Effector memory CD8-positive, alpha-beta T cell (primary cell): ENCODE measurements at regions not wholly inside any gene's neighbourhood (a gene's known extent, or its start where the extent isn't known, plus 50 kb on each side); places are given as distances from the start of the nearest gene placed in this dataset.

ENCODE experiments used
- ATAC-seq: fragments of 150-1000 bp; cut with Tn5 transposase; replicated peaks from 2 replicates; pipeline ENCODE4 v1.10.0; 2021; ENCODE audit warnings: mild to moderate bottlenecking, moderate library complexity
- DNase-seq, 3 experiments: peaks; one replicate each; pipeline ENCODE4 v3.0.0; 2021
- H3K27ac Mint-ChIP-seq, 2 donors: one replicate each; pipeline ENCODE4 v1.8.0; 2022; ENCODE audit warnings: mild to moderate bottlenecking in 2 of 2, mixed read lengths in 2 of 2, moderate library complexity in 2 of 2
- H3K27me3 Mint-ChIP-seq, 2 donors: one replicate each; pipeline ENCODE4 v1.8.0; 2022; ENCODE audit warnings: mixed read lengths in 2 of 2
- H3K36me3 Mint-ChIP-seq: one replicate; pipeline ENCODE4 v1.8.0; 2022; ENCODE audit warnings: mild to moderate bottlenecking, moderate library complexity, mixed read lengths; ENCODE audit not compliant: insufficient read depth
- H3K4me1 Mint-ChIP-seq, 2 donors: one replicate each; pipeline ENCODE4 v1.8.0; 2022; ENCODE audit warnings: low read depth in 2 of 2, mixed read lengths in 2 of 2
- H3K4me3 Mint-ChIP-seq, 2 donors: one replicate each; pipeline ENCODE4 v1.8.0; 2022; ENCODE audit warnings: mild to moderate bottlenecking in 2 of 2, mixed read lengths in 2 of 2, moderate library complexity in 2 of 2
- H3K9me3 Mint-ChIP-seq, 2 donors: one replicate each; pipeline ENCODE4 v1.8.0; 2022; ENCODE audit warnings: mixed read lengths in 2 of 2

DNA sequence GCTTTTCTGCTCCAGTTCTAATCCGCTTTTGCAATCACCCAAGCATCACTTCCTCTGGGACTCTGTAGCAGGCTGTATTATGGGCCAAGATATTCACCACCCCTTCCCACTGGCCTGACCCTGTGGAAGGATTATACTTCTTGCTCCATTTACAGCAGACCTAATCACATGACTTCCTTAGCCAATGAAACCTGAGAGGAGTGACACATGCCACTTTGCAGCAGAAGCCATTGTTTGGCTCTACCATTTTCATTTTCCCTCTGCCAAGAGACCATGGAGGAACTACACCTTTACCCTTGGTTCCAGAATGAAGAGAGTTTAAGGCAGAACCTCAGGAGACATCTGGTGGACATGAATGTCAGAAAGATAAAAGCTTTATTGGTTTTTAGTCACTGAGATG lies 134.9 kb upstream of the HSD17B12 start:
- H3K9me3 Mint-ChIP-seq: no peaks in the 10 kb centered on the region
- no peak for DNase-seq
- ATAC-seq: no peak
- H3K36me3 Mint-ChIP-seq: no peaks in the 10 kb centered on the region
- peaks cover 61 to 73% of the 10 kb centered on the region in 2 donors for H3K27me3 Mint-ChIP-seq
- no peak overlapping the region for H3K4me3 Mint-ChIP-seq
- no peak overlapping the region for H3K27ac Mint-ChIP-seq
- H3K4me1 Mint-ChIP-seq: no peaks in the 10 kb centered on the region

DNA sequence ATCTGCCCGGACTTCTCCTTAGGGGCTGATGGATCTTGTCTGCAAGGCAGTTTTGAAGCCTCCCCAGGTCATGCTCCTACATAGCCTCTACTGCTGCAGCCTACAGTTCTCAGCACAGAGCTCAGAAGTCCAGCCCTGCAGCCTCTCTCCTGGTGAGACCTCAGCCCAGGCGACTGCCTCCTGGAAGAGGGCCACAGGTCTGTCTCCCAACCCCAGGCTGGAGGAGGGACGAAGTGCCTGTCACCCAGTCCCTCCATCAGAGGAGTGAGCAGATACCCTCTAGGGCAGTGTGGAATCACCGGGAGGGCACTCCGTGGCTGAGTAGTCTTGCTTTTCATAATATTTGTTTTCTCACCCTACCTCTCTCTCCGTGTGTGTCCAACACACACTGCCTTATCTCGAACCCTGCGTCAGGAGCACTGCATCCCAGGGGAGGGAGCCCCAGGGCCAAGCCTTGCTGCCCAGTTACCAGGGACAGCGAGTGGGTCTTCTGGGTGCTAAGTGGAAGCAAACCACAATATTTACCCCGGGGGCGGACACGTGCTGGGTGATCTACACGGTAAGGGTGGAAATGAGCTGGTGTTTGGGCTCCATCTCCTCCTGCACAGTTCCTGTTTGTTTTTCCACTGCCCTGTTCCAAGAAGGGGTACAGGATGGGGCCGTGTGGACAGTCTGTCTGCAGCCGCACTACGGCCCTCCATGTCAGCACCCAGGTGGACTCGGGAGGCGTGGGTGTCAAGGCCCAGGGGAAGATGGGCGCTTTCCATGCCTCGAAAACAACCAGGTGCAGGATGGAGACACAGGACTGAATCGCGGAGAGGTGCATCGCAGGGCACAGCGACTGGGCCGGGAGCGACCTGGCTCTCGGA lies 133.7 kb upstream of the HSD17B12 start:
- no peak for ATAC-seq
- Mint-ChIP-seq H3K9me3 (no peaks in the 10 kb centered on the region), H3K36me3 (no peaks in the 10 kb centered on the region), H3K4me3 (peak overlapping the region in 1 of 2 donors; percentile 22), H3K27me3 (peaks cover 63 to 73% of the 10 kb centered on the region in 2 donors), H3K27ac (no peak overlapping the region), H3K4me1 (no peaks in the 10 kb centered on the region)
- DNase-seq: no peak

DNA sequence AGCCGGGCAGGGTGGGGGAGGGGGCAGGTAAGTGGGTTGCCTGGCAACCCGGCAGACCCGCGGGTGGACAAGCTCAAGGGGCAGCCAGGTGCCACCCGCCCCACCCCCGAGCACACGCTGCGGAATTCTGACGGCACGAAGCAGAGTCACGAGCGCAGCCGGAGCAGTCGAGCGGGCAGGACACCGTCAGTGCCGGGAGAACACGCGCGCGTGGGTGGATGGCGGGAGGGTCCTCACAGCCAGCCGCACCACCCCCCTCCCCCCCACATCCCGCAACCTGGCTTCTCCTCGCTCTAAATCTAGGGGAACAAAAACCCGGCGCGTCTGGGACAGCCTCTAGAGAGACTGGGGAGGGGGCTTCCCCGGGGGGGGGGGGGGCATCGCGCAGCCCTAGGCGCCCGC lies 133.1 kb upstream of the HSD17B12 start:
- H3K9me3 Mint-ChIP-seq: no peaks in the 10 kb centered on the region
- no peaks in the 10 kb centered on the region for H3K4me1 Mint-ChIP-seq
- no peaks in the 10 kb centered on the region for H3K36me3 Mint-ChIP-seq
- no peak for ATAC-seq
- H3K27ac Mint-ChIP-seq: no peak overlapping the region
- H3K27me3 Mint-ChIP-seq: peaks cover 57 to 67% of the 10 kb centered on the region in 2 donors
- H3K4me3 Mint-ChIP-seq: no peak overlapping the region
- DNase-seq: no peak

DNA sequence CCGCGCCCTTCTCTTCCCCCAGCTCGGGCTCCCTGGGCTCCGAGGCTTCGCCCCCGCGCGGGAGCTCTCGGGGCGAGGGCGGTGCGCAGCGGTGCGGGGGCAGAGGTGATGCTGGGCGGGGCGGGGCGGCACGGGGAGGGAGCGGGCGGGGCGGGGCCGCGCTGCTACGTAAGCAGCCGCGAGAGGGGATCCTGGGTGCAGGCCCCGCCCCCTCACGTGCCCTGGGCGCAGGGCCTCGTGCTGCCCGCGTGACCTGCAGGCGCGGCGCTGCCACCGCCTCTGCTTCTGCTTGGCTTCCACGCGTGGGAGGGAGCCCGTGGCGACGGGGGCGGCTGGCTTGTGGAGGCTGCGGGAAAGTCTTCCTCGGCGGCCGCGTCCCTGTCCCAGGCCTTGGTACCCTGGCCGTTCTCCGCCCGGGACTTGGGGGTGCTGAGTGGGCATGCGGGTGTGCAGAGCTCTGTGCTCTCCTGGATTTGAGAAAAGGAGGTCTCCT lies 132.6 kb upstream of the HSD17B12 start:
- Mint-ChIP-seq H3K9me3 (no peaks in the 10 kb centered on the region), H3K4me3 (peak overlapping the region in 1 of 2 donors; percentile 40), H3K36me3 (no peaks in the 10 kb centered on the region), H3K27me3 (peaks cover 55 to 65% of the 10 kb centered on the region in 2 donors), H3K4me1 (no peaks in the 10 kb centered on the region), H3K27ac (no peak overlapping the region)
- ATAC-seq: no peak
- DNase-seq: no peak

DNA sequence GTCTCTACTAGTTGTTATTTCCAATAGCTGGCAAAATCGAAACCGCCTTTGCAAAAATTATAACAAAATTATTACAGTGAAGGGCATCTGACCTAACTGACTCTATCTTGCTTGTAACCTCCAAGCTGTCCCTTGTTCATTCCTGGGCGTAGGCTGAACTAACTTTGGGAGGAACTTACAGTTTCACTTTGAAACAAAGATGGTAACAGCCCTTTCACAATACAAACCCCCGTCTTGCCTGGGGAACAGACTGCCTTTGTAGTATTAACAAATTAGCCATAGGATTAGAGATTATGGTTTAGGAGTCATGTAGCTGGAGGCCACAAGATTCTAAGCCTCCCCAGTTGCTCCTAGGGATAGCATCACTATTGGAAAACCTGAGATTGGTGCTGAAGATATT lies 131.6 kb upstream of the HSD17B12 start:
- H3K27me3 Mint-ChIP-seq: peaks cover 65% of the 10 kb centered on the region in 2 donors
- H3K4me1 Mint-ChIP-seq: no peaks in the 10 kb centered on the region
- no peak overlapping the region for H3K27ac Mint-ChIP-seq
- H3K9me3 Mint-ChIP-seq: no peaks in the 10 kb centered on the region
- ATAC-seq (no peak), DNase-seq (no peak)
- H3K36me3 Mint-ChIP-seq: no peaks in the 10 kb centered on the region
- H3K4me3 Mint-ChIP-seq: no peak overlapping the region

DNA sequence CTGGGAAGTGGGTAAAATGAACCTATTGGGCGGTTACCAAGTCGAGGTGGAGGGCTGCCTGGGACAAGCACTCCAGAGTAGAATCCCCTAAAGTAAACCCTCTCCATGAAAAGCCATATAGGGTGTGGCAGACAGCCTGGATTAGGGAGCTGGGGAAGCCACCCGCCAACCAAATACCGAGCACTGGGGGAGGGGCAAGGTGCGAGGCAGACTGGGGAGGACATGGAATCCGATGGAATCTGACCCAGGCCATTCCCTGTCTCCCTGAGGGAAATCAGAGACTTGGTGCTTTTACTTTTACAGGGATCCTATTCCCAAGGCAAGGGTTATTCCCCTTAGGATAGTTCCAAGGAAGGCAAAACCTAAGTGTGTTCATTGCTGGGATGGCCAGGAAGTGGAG lies 130.9 kb upstream of the HSD17B12 start:
- no peak for DNase-seq
- Mint-ChIP-seq H3K4me3 (no peak overlapping the region), H3K27ac (no peak overlapping the region), H3K27me3 (peaks cover 72% of the 10 kb centered on the region in 2 donors), H3K9me3 (no peaks in the 10 kb centered on the region), H3K36me3 (no peaks in the 10 kb centered on the region), H3K4me1 (no peaks in the 10 kb centered on the region)
- no peak for ATAC-seq

DNA sequence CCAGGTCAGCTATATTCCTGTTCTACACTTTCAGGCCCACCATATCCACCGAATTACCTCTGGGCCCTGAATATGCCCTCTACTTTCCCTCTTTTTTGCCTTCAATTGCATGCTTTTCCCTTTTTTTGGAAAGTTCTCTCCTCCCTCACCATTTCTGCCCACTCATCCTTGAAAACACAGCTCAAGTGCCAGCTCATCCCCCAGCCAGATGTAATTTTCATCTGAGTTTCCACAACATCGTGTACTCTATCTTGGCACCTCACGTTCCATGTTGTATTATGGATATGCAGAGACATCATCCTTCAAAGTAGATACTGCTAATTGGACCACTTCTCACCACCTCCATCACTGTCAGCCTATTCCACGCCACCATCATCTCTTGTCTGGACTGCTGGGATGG lies 129.8 kb upstream of the HSD17B12 start:
- H3K36me3 Mint-ChIP-seq: no peaks in the 10 kb centered on the region

DNA sequence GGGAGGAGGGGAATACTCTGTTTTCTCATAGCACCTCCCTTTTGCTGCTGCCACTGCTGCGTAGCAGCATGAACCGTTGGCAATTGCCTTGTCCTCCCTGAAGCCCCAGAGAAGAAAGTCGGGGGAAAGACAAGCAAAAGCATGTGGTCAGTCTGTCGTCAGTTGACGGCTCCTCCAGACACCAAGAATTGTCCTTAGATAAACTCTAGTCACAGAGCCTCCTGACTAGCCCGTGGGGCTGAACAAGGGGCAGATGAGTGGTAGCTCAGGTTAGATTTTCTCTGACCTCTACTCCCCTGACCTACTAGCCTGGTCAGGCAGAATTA lies 126.4 kb upstream of the HSD17B12 start:
- ATAC-seq: no peak
- no peaks in the 10 kb centered on the region for H3K9me3 Mint-ChIP-seq
- H3K27me3 Mint-ChIP-seq: peaks cover 72 to 81% of the 10 kb centered on the region in 2 donors
- peaks cover 5% of the 10 kb centered on the region in 2 donors for H3K4me1 Mint-ChIP-seq
- DNase-seq: no peak
- no peak overlapping the region for H3K4me3 Mint-ChIP-seq
- H3K27ac Mint-ChIP-seq: no peak overlapping the region
- H3K36me3 Mint-ChIP-seq: no peaks in the 10 kb centered on the region

More for the DNA sequence above, 129.8 kb upstream of the HSD17B12 start:
- ATAC-seq (no peak), DNase-seq (no peak)
- peaks cover 68 to 74% of the 10 kb centered on the region in 2 donors for H3K27me3 Mint-ChIP-seq
- H3K4me1 Mint-ChIP-seq: no peaks in the 10 kb centered on the region
- H3K9me3 Mint-ChIP-seq: no peaks in the 10 kb centered on the region
- H3K4me3 Mint-ChIP-seq: no peak overlapping the region
- H3K27ac Mint-ChIP-seq: no peak overlapping the region

DNA sequence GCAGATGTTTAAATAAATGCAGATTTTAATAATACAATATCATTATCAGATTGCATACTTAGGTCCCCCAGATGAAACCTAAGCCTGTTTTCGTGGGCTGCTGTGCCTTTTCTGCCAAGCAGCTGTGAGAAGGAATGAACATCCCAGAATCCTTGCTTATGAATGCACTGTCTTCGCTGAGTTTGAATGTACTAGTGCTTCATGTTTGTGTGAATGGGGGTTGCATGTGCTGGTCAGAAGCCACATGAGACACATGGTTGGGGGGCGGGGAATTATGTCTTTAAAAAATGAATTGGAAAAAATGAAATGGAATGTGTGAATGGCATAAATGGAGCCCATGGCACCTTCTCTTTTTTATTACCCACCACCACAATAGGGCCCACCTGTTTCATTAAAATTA lies 125.4 kb upstream of the HSD17B12 start:
- no peak for ATAC-seq
- no peaks in the 10 kb centered on the region for H3K36me3 Mint-ChIP-seq
- no peaks in the 10 kb centered on the region for H3K9me3 Mint-ChIP-seq
- peaks cover 5% of the 10 kb centered on the region in 2 donors for H3K4me1 Mint-ChIP-seq
- no peak for DNase-seq
- no peak overlapping the region for H3K4me3 Mint-ChIP-seq
- H3K27ac Mint-ChIP-seq: no peak overlapping the region
- H3K27me3 Mint-ChIP-seq: peaks cover 68 to 78% of the 10 kb centered on the region in 2 donors

DNA sequence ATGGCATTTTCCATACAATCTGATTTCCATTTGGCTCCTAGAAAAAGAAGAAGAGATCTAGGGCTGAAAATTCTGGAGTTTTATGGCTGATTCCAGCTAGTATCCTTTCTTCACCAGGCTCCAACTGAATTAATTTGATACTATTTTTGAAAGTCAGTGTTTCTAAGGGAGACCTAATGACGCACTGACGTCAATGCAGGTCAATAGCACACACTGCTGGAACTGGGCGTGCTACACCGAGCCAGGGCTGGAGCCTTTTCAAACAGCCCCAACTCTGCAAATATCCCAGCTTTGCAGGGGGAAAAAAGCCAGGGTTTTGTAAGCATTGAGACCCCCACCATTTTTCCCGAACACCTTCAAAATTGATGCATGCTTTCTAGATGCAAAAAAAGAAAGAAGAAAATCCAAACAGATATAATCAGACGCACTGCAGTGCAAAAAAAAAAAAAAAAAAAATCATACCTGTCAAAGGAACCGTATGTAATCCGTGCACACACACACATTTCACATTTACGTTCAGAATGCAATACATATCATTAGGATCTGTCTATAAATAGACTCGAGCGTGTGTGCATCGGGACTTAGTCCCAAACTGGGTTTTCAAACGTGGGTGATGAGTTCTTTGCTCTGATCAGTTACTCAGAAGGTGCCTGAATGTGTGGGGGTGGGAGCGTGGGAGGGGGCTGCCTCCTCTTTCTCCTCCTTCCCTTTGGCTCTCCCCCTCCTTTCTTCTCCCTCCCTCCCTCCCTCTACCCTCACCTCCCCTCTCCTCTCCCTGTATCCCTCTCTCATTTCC lies 124.5 kb upstream of the HSD17B12 start:
- H3K9me3 Mint-ChIP-seq: no peaks in the 10 kb centered on the region
- no peaks in the 10 kb centered on the region for H3K36me3 Mint-ChIP-seq
- ATAC-seq (no peak), DNase-seq (no peak)
- H3K4me1 Mint-ChIP-seq: peaks cover 5% of the 10 kb centered on the region in 2 donors
- H3K4me3 Mint-ChIP-seq: no peak overlapping the region
- H3K27me3 Mint-ChIP-seq: peaks cover 68 to 78% of the 10 kb centered on the region in 2 donors
- no peak overlapping the region for H3K27ac Mint-ChIP-seq

DNA sequence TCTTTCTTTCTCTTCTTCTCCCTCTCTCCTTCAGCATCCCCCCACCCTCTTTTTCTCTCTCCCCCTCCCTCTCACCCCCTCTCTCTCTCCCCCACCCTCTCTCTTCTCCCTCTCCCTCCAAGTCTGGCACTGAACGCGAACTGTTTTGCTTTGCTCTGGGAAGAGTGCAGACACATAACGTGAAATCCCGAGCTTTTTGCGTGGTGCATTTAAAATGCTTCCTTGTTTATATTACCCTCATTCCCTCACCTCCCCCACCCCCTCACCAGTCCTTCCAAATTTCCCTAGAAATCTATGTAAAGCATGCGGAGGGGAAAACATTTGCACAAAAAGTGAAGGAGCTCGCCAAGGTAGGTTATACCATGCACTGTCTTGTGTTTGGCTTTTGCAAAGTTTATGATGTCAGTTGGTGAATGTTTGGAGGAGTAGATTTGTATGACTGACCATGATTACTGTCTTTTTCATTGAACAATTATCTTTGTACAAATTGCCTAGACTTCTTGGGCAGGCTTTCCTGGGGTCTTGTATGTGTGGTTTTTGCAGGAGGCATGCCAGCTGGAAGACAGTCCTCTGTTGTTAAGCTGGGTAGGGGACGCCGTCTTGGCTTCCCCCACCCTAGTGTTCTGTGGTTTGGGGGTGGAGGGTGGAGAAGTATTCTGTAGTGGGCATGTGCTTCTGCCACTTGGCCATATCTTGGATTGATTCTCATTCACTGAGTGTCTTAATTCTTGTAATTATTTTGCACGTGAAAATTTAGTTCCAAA lies 123.7 kb upstream of the HSD17B12 start:
- ATAC-seq (no peak), DNase-seq (no peak)
- H3K27me3 Mint-ChIP-seq: peaks cover 62 to 74% of the 10 kb centered on the region in 2 donors
- H3K4me3 Mint-ChIP-seq: no peak overlapping the region
- no peaks in the 10 kb centered on the region for H3K36me3 Mint-ChIP-seq
- no peak overlapping the region for H3K27ac Mint-ChIP-seq
- no peaks in the 10 kb centered on the region for H3K9me3 Mint-ChIP-seq
- H3K4me1 Mint-ChIP-seq: peaks cover 5% of the 10 kb centered on the region in 2 donors

DNA sequence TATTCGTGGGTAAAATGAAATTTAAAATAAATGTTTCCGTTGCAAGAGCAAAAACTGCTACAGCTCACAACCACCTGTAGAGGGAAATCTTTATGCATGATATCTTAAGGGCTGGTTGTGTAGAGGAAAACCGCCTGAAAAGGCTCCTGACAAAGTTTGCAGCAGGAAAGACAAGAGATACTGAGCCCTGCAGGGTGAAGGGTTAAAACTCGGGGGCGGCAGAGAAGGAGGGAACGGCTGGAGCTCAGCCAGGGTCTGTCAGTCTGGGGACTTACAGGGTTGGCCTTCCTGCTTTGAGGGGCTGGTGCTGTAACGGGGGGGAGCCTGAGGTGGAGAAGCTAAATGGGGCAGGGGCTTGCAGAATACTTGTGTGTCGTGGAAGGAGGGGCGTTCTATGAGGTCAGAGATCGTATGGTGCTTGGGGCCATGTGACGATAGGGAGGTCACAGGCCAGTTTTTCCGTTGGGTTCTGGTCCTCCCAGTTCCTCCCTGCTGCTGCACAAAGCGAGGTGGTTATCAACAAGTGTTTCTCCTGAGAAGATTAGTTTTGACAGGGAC lies 122.9 kb upstream of the HSD17B12 start:
- Mint-ChIP-seq H3K4me1 (peaks cover 5% of the 10 kb centered on the region in 2 donors), H3K4me3 (no peak overlapping the region), H3K9me3 (no peaks in the 10 kb centered on the region), H3K27me3 (peaks cover 62 to 74% of the 10 kb centered on the region in 2 donors), H3K36me3 (no peaks in the 10 kb centered on the region), H3K27ac (no peak overlapping the region)
- no peak for ATAC-seq
- no peak for DNase-seq

DNA sequence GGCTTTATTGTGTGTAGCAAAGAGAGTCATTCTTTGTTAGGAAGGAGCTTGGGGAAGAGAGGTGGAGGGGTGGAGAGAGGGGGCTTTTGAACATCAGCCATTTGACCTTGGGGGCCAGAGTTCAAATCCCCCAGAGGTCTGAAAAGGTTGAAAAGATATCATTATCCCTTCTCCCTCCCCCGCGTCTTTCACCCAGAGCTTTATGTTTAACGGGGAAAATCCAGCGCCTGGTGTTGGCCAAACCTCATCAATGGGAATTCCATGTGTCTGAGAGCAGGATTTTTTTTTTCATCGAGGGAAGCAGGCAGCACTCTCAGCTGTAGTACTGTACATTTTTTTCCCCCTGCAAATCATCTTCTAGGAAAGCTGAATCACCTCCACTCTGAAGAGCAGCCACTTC lies 122.4 kb upstream of the HSD17B12 start:
- Mint-ChIP-seq H3K9me3 (no peaks in the 10 kb centered on the region), H3K27me3 (peaks cover 57 to 73% of the 10 kb centered on the region in 2 donors), H3K36me3 (no peaks in the 10 kb centered on the region), H3K27ac (no peak overlapping the region), H3K4me1 (peaks cover 5% of the 10 kb centered on the region in 2 donors), H3K4me3 (no peak overlapping the region)
- no peak for DNase-seq
- no peak for ATAC-seq
